Endothelial cell of umbilical vein (primary cell): ENCODE measurements at regions not wholly inside any gene's neighbourhood (a gene's known extent, or its start where the extent isn't known, plus 50 kb on each side); places are given as distances from the start of the nearest gene placed in this dataset.

Source experiments
- CTCF ChIP-seq, 2 donors: IDR thresholded peaks; 1 replicate in 1 of 2; 2 replicates in 1 of 2; pipeline ENCODE4 v1.5.1; 2011; ENCODE audit warnings: low read length in 2 of 2, mild to moderate bottlenecking in 2 of 2, moderate library complexity in 2 of 2, control low read depth in 1 of 2, inconsistent platforms in 1 of 2, low read depth in 1 of 2; ENCODE audit not compliant: insufficient read depth in 1 of 2; ENCODE audit errors: extremely low read depth in 1 of 2
- POLR2A ChIP-seq: IDR thresholded peaks from 2 replicates; pipeline ENCODE4 v1.6.1; 2012; ENCODE audit warnings: low read depth, mild to moderate bottlenecking, control low read depth, low read length

GRCh38 chr11:70843906-70844305 lies 408.5 kb downstream of the SHANK2 start:
- no peak for TF ChIP-seq CTCF (IDR thresholded peaks at IDR 0.05; ENCODE audit: extremely low read depth in 1 of 2, insufficient read depth in 1 of 2, low read depth in 1 of 2, low read length in 2 of 2)
- no peak for TF ChIP-seq POLR2A
